WTC11 (cell line): ENCODE measurements at regions not wholly inside any gene's neighbourhood (a gene's known extent, or its start where the extent isn't known, plus 50 kb on each side); places are given as distances from the start of the nearest gene placed in this dataset.

ENCODE experiments used
- ATAC-seq: fragments of 200-7000 bp; cut with Tn5 transposase; 2 replicates; pipeline ENCODE4 v1.10.0; 2021; ENCODE audit warnings: mild to moderate bottlenecking, moderate library complexity
- CTCF ChIA-PET: fragments of 300-600 bp; sonication (Branson Sonifier 250); formaldehyde crosslinking; loops from one replicate; lab custom pipeline; 2021; ENCODE audit warnings: antibody characterized with exemption; lab: Charles Lee
- POLR2A ChIA-PET: fragments of 350-600 bp; sonication (Branson Sonifier 250); formaldehyde crosslinking; loops from one replicate; lab custom pipeline; 2021; ENCODE audit warnings: antibody characterized with exemption; lab: Charles Lee
- DNase-seq: peaks from one replicate; pipeline ENCODE4 v3.0.0; 2021; ENCODE audit warnings: low spot score
- H3K27ac Mint-ChIP-seq: 2 replicates; pipeline ENCODE4 v1.8.0; 2021; ENCODE audit warnings: mixed read lengths
- H3K27me3 Mint-ChIP-seq: 2 replicates; pipeline ENCODE4 v1.8.0; 2021; ENCODE audit warnings: low read depth, mild to moderate bottlenecking, moderate library complexity, mixed read lengths
- H3K36me3 Mint-ChIP-seq: 2 replicates; pipeline ENCODE4 v1.8.0; 2021; ENCODE audit warnings: mixed read lengths
- H3K4me1 Mint-ChIP-seq: 2 replicates; pipeline ENCODE4 v1.8.0; 2022; ENCODE audit warnings: mixed read lengths
- H3K4me3 Mint-ChIP-seq: 2 replicates; pipeline ENCODE4 v1.8.0; 2021; ENCODE audit warnings: mild to moderate bottlenecking, moderate library complexity, mixed read lengths
- H3K9me3 Mint-ChIP-seq: 2 replicates; pipeline ENCODE4 v1.8.0; 2021; ENCODE audit warnings: mixed read lengths
- ATF1 ChIP-seq: sonication (generic); formaldehyde crosslinking; IDR thresholded peaks from 2 replicates; pipeline ENCODE4 v1.8.1; 2023; ENCODE audit warnings: mild to moderate bottlenecking, moderate library complexity, missing genetic modification reagents
- CREB1 ChIP-seq: sonication (generic); formaldehyde crosslinking; IDR thresholded peaks from 2 replicates; pipeline ENCODE4 v1.8.0; 2023; ENCODE audit warnings: mild to moderate bottlenecking, missing genetic modification reagents
- CREM ChIP-seq: sonication (generic); formaldehyde crosslinking; IDR thresholded peaks from 2 replicates; pipeline ENCODE4 v1.8.1; 2022; ENCODE audit warnings: mild to moderate bottlenecking, missing genetic modification reagents, moderate library complexity
- EMX1 ChIP-seq: fragments of 250-450 bp; sonication (Bioruptor Pico); IDR thresholded peaks from 2 replicates; pipeline ENCODE4 v1.8.0; 2021; ENCODE audit warnings: mild to moderate bottlenecking
- ETV6 ChIP-seq: sonication (generic); formaldehyde crosslinking; IDR thresholded peaks from 2 replicates; pipeline ENCODE4 v1.8.1; 2022; ENCODE audit warnings: mild to moderate bottlenecking, missing genetic modification reagents
- GTF2I ChIP-seq: fragments of 250-450 bp; sonication (Bioruptor Pico); conservative IDR thresholded peaks from 2 replicates; pipeline ENCODE4 v1.4.0; 2021; ENCODE audit warnings: mild to moderate bottlenecking
- JAZF1 ChIP-seq: fragments of 250-450 bp; sonication (Bioruptor Pico); IDR thresholded peaks from 2 replicates; pipeline ENCODE4 v1.9.0; 2021; ENCODE audit warnings: moderate library complexity, mild to moderate bottlenecking, inconsistent platforms
- NFE2L1 ChIP-seq: sonication (generic); formaldehyde crosslinking; IDR thresholded peaks from 2 replicates; pipeline ENCODE4 v1.8.1; 2023; ENCODE audit warnings: missing genetic modification reagents
- NFYB ChIP-seq: sonication (generic); formaldehyde crosslinking; conservative IDR thresholded peaks from 2 replicates; pipeline ENCODE4 v1.8.0; 2022; ENCODE audit warnings: low read depth, missing genetic modification reagents
- NR2C2 ChIP-seq: sonication (generic); formaldehyde crosslinking; IDR thresholded peaks from 2 replicates; pipeline ENCODE4 v1.8.0; 2022; ENCODE audit warnings: mild to moderate bottlenecking, missing genetic modification reagents
- OVOL2 ChIP-seq: fragments of 250-450 bp; sonication (Bioruptor Pico); IDR thresholded peaks from 2 replicates; pipeline ENCODE4 v1.9.0; 2021; ENCODE audit warnings: mild to moderate bottlenecking, borderline replicate concordance
- RELA ChIP-seq: sonication (generic); formaldehyde crosslinking; IDR thresholded peaks from 2 replicates; pipeline ENCODE4 v1.8.1; 2022; ENCODE audit warnings: missing genetic modification reagents, mild to moderate bottlenecking, borderline replicate concordance
- SMAD4 ChIP-seq: sonication (generic); formaldehyde crosslinking; IDR thresholded peaks from 2 replicates; pipeline ENCODE4 v1.8.0; 2022; ENCODE audit warnings: mild to moderate bottlenecking, missing genetic modification reagents
- SP1 ChIP-seq: sonication (generic); formaldehyde crosslinking; conservative IDR thresholded peaks from 2 replicates; pipeline ENCODE4 v1.8.1; 2022; ENCODE audit warnings: missing genetic modification reagents
- TCF7 ChIP-seq: sonication (generic); formaldehyde crosslinking; IDR thresholded peaks from 2 replicates; pipeline ENCODE4 v1.8.0; 2022; ENCODE audit warnings: mild to moderate bottlenecking, low read depth, missing genetic modification reagents, moderate library complexity
- TEAD1 ChIP-seq: sonication (generic); formaldehyde crosslinking; IDR thresholded peaks from 2 replicates; pipeline ENCODE4 v1.8.0; 2022; ENCODE audit warnings: mild to moderate bottlenecking, missing genetic modification reagents
- ZBTB21 ChIP-seq: sonication (generic); formaldehyde crosslinking; IDR thresholded peaks from 2 replicates; pipeline ENCODE4 v1.8.1; 2023; ENCODE audit warnings: mild to moderate bottlenecking, missing genetic modification reagents, borderline replicate concordance
- ZNF219 ChIP-seq: sonication (generic); formaldehyde crosslinking; IDR thresholded peaks from 2 replicates; pipeline ENCODE4 v1.8.0; 2023; ENCODE audit warnings: missing genetic modification reagents, mild to moderate bottlenecking, borderline replicate concordance
- ZNF671 ChIP-seq: fragments of 250-450 bp; sonication (Bioruptor Pico); IDR thresholded peaks from 2 replicates; pipeline ENCODE4 v1.8.0; 2021; ENCODE audit warnings: mild to moderate bottlenecking
- TF ChIP-seq, protein P1 (sequence below): sonication (generic); formaldehyde crosslinking; IDR thresholded peaks from 2 replicates; pipeline ENCODE4 v1.8.1; 2023; ENCODE audit warnings: mild to moderate bottlenecking, moderate library complexity, missing genetic modification reagents
- TF ChIP-seq, protein P2 (sequence below): sonication (generic); formaldehyde crosslinking; IDR thresholded peaks from 2 replicates; pipeline ENCODE4 v1.8.1; 2022; ENCODE audit warnings: mild to moderate bottlenecking, moderate library complexity, missing genetic modification reagents
- TF ChIP-seq, protein P3 (sequence below): sonication (generic); formaldehyde crosslinking; IDR thresholded peaks from 2 replicates; pipeline ENCODE4 v1.8.1; 2023; ENCODE audit warnings: mild to moderate bottlenecking, missing genetic modification reagents, moderate library complexity
- TF ChIP-seq, protein P4 (sequence below): sonication (generic); formaldehyde crosslinking; IDR thresholded peaks from 2 replicates; pipeline ENCODE4 v1.8.1; 2023; ENCODE audit warnings: mild to moderate bottlenecking, missing genetic modification reagents, moderate library complexity
- TF ChIP-seq, protein P5 (sequence below): sonication (generic); formaldehyde crosslinking; IDR thresholded peaks from 2 replicates; pipeline ENCODE4 v1.8.0; 2022; ENCODE audit warnings: mild to moderate bottlenecking, missing genetic modification reagents
- TF ChIP-seq, protein P6 (sequence below): fragments of 250-450 bp; sonication (Bioruptor Pico); conservative IDR thresholded peaks from 2 replicates; pipeline ENCODE4 v1.9.0; 2021; ENCODE audit warnings: mild to moderate bottlenecking

DNA sequence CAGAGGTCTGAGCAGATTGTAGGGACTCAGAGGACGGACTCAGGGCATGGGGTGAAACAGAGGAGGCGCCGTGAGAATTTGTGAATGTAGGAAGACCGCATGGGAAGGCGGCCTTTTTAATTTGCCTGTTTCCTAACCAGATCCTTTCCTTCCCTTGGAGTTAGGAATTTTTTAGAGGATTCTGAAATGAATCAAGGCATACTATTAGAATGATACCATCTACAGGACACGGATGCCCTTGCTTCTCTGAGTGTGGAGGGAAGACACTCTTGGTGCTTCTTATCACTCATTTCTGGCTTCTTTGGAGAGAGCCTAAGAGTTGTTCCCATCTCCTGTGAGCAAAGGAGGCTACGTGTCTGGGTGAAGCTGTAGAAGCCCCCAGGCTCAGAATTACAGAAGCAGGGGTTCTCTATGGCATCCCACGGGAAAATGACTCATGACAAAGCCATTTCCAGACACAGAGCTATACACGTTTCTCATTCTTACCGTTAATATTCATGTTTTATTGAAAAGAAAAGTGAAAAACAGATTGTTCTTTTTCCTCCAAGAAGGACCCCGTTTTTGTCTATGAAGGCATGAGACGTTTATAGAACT is 148.5 kb downstream of the EDN3 start:
- peaks cover 10% of the 10 kb centered on the region for H3K27me3 Mint-ChIP-seq
- H3K27ac Mint-ChIP-seq = no peak overlapping the region
- ATAC-seq = no peak
- H3K9me3 Mint-ChIP-seq = no peaks in the 10 kb centered on the region
- H3K36me3 Mint-ChIP-seq = no peaks in the 10 kb centered on the region
- ChIA-PET POLR2A (no interaction called here), CTCF (interaction anchor here (0.7 to 2.6 kb wide), 4 partner anchors 9 to 579 kb away, joined by 3 to 6 read pairs (median 4); no protein-coding TSS in a partner anchor)
- H3K4me1 Mint-ChIP-seq = peaks cover 18% of the 10 kb centered on the region; the same call in 1 of the 2 replicates
- TF ChIP-seq, protein P1, sequence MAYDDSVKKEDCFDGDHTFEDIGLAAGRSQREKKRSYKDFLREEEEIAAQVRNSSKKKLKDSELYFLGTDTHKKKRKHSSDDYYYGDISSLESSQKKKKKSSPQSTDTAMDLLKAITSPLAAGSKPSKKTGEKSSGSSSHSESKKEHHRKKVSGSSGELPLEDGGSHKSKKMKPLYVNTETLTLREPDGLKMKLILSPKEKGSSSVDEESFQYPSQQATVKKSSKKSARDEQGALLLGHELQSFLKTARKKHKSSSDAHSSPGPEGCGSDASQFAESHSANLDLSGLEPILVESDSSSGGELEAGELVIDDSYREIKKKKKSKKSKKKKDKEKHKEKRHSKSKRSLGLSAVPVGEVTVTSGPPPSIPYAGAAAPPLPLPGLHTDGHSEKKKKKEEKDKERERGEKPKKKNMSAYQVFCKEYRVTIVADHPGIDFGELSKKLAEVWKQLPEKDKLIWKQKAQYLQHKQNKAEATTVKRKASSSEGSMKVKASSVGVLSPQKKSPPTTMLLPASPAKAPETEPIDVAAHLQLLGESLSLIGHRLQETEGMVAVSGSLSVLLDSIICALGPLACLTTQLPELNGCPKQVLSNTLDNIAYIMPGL (CRISPR knock-in tag) = no peak
- TF ChIP-seq JAZF1 (no peak), OVOL2 (CRISPR knock-in tag) (no peak), CREM (CRISPR knock-in tag) (no peak), RELA (CRISPR knock-in tag) (no peak), EMX1 (CRISPR knock-in tag) (no peak), SP1 (CRISPR knock-in tag) (no peak), TEAD1 (CRISPR knock-in tag) (no peak), ZBTB21 (CRISPR knock-in tag) (no peak), TCF7 (no peak)
- TF ChIP-seq, all 79 proteins: peak for 0
- no peak for DNase-seq
- no peak overlapping the region for H3K4me3 Mint-ChIP-seq

DNA sequence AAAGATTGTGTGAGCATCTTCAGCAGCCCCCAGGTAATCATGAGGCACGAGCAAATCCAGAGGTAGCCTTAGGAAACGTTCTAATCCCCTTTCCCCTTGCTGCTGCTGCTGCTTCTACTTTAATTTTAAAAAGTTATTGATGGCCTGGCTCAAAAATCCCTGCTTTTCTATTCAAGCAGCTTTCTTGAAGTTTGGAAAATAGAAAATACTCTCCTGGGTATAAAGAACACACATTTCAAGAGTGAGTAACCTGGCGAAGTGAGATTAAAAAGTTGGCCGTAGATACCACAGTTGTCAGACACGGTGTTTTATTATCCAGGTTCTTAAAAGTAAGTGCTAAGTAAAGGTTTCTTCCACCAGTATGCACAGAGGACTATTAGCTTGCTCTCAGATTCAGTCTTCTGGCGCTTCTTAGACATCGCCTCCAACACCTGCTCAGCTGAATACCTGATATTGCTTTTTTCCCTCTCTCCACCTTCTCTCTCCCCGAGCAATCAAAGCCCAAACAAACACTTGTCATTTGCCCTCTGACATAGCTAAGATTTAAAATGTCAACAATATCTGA is 150.7 kb downstream of the EDN3 start:
- H3K4me1 Mint-ChIP-seq = peaks cover 18% of the 10 kb centered on the region; the same call in 1 of the 2 replicates
- TF ChIP-seq ATF1 (CRISPR knock-in tag) (no peak), NFYB (CRISPR knock-in tag) (no peak), SP1 (CRISPR knock-in tag) (no peak), TCF7 (no peak), RELA (CRISPR knock-in tag) (no peak), CREB1 (CRISPR knock-in tag) (no peak), ETV6 (CRISPR knock-in tag) (no peak), GTF2I (CRISPR knock-in tag) (no peak), ZNF671 (CRISPR knock-in tag) (no peak), NR2C2 (no peak), JAZF1 (no peak), NFE2L1 (CRISPR knock-in tag) (no peak), ZNF219 (CRISPR knock-in tag) (no peak), SMAD4 (CRISPR knock-in tag) (no peak)
- TF ChIP-seq, protein P2, sequence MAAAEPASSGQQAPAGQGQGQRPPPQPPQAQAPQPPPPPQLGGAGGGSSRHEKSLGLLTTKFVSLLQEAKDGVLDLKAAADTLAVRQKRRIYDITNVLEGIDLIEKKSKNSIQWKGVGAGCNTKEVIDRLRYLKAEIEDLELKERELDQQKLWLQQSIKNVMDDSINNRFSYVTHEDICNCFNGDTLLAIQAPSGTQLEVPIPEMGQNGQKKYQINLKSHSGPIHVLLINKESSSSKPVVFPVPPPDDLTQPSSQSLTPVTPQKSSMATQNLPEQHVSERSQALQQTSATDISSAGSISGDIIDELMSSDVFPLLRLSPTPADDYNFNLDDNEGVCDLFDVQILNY = no peak
- TF ChIP-seq, protein P3, sequence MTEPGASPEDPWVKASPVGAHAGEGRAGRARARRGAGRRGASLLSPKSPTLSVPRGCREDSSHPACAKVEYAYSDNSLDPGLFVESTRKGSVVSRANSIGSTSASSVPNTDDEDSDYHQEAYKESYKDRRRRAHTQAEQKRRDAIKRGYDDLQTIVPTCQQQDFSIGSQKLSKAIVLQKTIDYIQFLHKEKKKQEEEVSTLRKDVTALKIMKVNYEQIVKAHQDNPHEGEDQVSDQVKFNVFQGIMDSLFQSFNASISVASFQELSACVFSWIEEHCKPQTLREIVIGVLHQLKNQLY = no peak
- TF ChIP-seq, protein P4, sequence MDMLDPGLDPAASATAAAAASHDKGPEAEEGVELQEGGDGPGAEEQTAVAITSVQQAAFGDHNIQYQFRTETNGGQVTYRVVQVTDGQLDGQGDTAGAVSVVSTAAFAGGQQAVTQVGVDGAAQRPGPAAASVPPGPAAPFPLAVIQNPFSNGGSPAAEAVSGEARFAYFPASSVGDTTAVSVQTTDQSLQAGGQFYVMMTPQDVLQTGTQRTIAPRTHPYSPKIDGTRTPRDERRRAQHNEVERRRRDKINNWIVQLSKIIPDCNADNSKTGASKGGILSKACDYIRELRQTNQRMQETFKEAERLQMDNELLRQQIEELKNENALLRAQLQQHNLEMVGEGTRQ = no peak
- TF ChIP-seq, protein P5, sequence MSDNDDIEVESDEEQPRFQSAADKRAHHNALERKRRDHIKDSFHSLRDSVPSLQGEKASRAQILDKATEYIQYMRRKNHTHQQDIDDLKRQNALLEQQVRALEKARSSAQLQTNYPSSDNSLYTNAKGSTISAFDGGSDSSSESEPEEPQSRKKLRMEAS (CRISPR knock-in tag) = no peak
- TF ChIP-seq, protein P6, sequence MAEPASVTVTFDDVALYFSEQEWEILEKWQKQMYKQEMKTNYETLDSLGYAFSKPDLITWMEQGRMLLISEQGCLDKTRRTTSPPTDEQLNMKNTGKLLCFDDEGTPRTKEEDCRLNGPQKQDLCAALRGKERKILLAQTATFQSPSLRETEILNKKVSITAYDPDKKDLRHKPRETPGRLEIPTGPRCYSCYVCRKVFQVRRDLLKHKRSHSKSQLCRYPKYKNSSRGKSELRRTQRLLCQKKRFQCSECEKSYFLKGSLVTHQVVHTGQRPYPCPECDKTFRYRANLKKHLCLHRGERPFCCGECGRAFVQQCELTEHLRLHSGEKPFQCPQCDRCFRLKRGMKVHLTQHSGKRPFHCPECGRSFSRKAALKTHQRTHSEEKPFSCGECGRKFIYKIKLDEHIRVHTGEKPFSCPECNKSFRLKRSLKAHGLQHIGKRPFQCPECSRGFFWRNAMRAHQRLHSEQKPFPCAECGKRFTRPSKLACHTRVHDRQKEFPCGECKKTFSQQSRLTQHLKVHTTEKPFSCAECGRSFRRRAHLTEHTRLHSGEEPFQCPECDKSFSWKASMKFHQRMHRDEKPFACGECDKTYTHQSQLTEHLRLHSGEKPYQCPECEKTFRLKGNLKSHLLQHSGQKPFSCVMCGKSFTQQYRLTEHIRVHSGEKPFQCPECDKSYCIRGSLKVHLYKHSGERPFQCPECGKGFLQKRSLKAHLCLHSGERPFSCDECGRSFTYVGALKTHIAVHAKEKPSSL (CRISPR knock-in tag) = no peak
- no peaks in the 10 kb centered on the region for H3K36me3 Mint-ChIP-seq
- peaks cover 10% of the 10 kb centered on the region for H3K27me3 Mint-ChIP-seq
- no peaks in the 10 kb centered on the region for H3K9me3 Mint-ChIP-seq
- no peak overlapping the region for H3K4me3 Mint-ChIP-seq
- ChIA-PET POLR2A (interaction anchor here (0.6 kb wide), 1 partner anchor 362 kb away, joined by 3 read pairs; no protein-coding TSS in a partner anchor), CTCF (interaction anchor here (0.6 to 1.5 kb wide), 4 partner anchors 12 to 1709 kb away, joined by 3 to 4 read pairs (median 3); no protein-coding TSS in a partner anchor)
- ATAC-seq (no peak), DNase-seq (no peak)
- H3K27ac Mint-ChIP-seq = no peak overlapping the region
